Effector memory CD4-positive, alpha-beta T cell (primary cell): ENCODE measurements at regions not wholly inside any gene's neighbourhood (a gene's known extent, or its start where the extent isn't known, plus 50 kb on each side); places are given as distances from the start of the nearest gene placed in this dataset.

Source experiments
- DNase-seq, 3 donors: peaks; one replicate each; pipeline ENCODE4 v3.0.0-alpha.2; 2020
- H3K27ac ChIP-seq: 2 replicates; pipeline ENCODE4 v1.7.0; 2013; ENCODE audit warnings: mild to moderate bottlenecking, low read length, moderate library complexity; ENCODE audit not compliant: insufficient read depth, poor library complexity, severe bottlenecking
- H3K27me3 ChIP-seq: replicated peaks from 2 replicates; pipeline ENCODE4 v1.7.0; 2013; ENCODE audit warnings: mild to moderate bottlenecking, low read length; ENCODE audit not compliant: insufficient read depth, control insufficient read depth, poor library complexity, severe bottlenecking
- H3K36me3 ChIP-seq: 2 replicates; pipeline ENCODE4 v1.7.0; 2013; ENCODE audit warnings: mild to moderate bottlenecking, low read length, moderate library complexity; ENCODE audit not compliant: control insufficient read depth, insufficient read depth
- H3K4me1 ChIP-seq: 2 replicates; pipeline ENCODE4 v1.7.0; 2013; ENCODE audit warnings: low read length, mild to moderate bottlenecking; ENCODE audit not compliant: control insufficient read depth, insufficient read depth, poor library complexity, severe bottlenecking
- H3K4me3 ChIP-seq: 2 replicates; pipeline ENCODE4 v1.7.0; 2013; ENCODE audit warnings: low read length, low read depth, mild to moderate bottlenecking; ENCODE audit not compliant: insufficient read depth, poor library complexity, severe bottlenecking
- H3K9me3 ChIP-seq: 2 replicates; pipeline ENCODE4 v1.7.0; 2013; ENCODE audit warnings: mild to moderate bottlenecking, low read length, moderate library complexity; ENCODE audit not compliant: control insufficient read depth

- Histone ChIP-seq H3K27ac (no peak overlapping the region), H3K9me3 (no peaks in the 10 kb centered on the region), H3K27me3 (no peaks in the 10 kb centered on the region), H3K4me3 (no peak overlapping the region), H3K4me1 (no peaks in the 10 kb centered on the region), H3K36me3 (no peaks in the 10 kb centered on the region)
- no peak for DNase-seq
Measured at GRCh38 chrY:7467796-7468520, 556.4 kb upstream of the AMELY start.

DNA sequence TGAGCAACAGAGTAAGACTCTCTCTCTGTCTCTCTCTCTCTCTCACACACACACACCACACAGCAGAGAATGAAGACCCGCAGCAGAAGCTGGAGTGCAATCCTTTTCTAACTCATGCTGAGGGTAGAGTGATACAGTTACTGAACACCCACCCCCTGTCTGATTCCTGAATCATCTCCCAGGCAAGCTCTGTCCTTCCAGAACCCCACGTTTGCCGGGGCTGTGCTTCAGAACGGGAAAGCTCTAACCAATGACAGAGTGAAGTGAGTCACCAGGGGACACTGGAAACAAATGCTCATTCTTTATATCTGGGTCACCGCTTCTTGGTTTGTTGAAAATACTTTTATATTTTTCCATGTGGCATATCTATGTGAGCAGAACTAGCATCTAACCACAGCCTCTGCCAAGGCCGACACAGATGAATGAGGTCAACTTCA, 553.7 kb upstream of the AMELY start:
- Histone ChIP-seq H3K36me3 (no peaks in the 10 kb centered on the region), H3K27ac (no peak overlapping the region), H3K4me1 (no peaks in the 10 kb centered on the region), H3K4me3 (no peak overlapping the region), H3K27me3 (no peaks in the 10 kb centered on the region), H3K9me3 (no peaks in the 10 kb centered on the region)
- DNase-seq, result no peak

DNA sequence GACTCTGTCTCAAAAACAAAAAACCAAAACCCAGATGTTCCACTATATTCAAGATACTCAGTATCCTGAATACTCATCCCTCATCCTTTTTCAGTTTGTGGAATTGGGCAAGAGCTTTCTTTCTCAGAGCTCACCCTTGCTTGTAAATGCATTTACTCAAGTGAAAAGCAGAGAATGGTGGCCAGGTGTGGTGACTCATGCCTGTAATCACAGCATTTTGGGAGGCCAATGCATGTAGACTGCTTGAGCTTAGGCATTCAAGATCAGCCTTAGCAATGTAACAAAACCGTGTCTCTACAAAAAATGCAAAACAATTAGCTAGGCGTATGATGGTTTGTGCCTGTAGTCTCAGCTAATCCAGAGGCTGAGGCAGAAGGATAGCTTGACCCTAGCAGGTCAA, 553.2 kb upstream of the AMELY start:
- H3K4me3 ChIP-seq, result no peak overlapping the region
- no peaks in the 10 kb centered on the region for H3K27me3 ChIP-seq
- no peaks in the 10 kb centered on the region for H3K36me3 ChIP-seq
- H3K27ac ChIP-seq, result no peak overlapping the region
- no peaks in the 10 kb centered on the region for H3K4me1 ChIP-seq
- no peak for DNase-seq
- H3K9me3 ChIP-seq, result no peaks in the 10 kb centered on the region

DNA sequence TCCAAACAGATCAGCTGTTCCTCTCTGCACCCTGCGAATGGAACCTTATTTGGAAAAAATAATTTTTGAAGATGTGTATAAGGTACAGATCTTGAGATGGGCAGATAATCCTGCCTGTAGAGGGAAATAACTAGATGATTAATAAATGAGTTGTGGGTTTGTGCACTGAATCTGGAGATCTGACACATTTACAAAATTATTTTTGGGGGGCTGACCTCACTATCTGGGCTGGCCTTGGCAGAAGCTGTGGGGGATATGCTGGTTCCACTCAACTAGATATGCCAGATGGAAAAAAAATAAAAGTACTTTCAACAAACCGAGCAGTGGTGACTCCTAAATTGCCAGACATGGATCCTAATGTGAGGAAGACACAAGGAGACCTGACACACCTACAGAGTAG, 552.2 kb upstream of the AMELY start:
- no peaks in the 10 kb centered on the region for H3K27me3 ChIP-seq
- no peak overlapping the region for H3K4me3 ChIP-seq
- no peaks in the 10 kb centered on the region for H3K4me1 ChIP-seq
- DNase-seq, result no peak
- H3K36me3 ChIP-seq, result no peaks in the 10 kb centered on the region
- no peak overlapping the region for H3K27ac ChIP-seq
- no peaks in the 10 kb centered on the region for H3K9me3 ChIP-seq

DNA sequence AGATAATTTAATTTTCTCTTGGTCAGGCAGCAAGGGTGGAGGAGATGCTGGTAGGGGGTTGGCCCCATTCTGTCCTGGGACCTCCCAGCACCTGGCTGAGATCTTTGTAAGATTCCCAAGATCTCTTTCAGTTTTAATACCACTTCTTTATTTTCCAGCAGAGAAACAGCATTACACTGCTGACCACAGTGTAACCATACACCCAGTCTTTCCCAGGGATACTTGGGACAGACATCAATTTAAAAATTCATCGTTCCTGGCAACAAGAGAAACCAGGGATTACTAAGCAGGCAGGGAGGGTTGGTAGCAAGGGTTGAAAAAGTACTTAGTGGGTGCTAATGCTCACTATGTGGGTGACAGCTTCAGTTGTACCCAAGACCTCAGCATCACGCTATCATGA, 551.6 kb upstream of the AMELY start:
- Histone ChIP-seq H3K27me3 (no peaks in the 10 kb centered on the region), H3K9me3 (no peaks in the 10 kb centered on the region), H3K4me3 (no peak overlapping the region), H3K4me1 (no peaks in the 10 kb centered on the region), H3K36me3 (no peaks in the 10 kb centered on the region), H3K27ac (no peak overlapping the region)
- DNase-seq, result no peak

- DNase-seq, result no peak
- no peak overlapping the region for H3K4me3 ChIP-seq
- H3K4me1 ChIP-seq, result no peaks in the 10 kb centered on the region
- H3K27me3 ChIP-seq, result no peaks in the 10 kb centered on the region
- no peaks in the 10 kb centered on the region for H3K9me3 ChIP-seq
- H3K27ac ChIP-seq, result no peak overlapping the region
- H3K36me3 ChIP-seq, result no peaks in the 10 kb centered on the region
Measured at GRCh38 chrY:7462657-7463056, 551.1 kb upstream of the AMELY start.

- Histone ChIP-seq H3K27me3 (no peaks in the 10 kb centered on the region), H3K27ac (no peak overlapping the region), H3K9me3 (no peaks in the 10 kb centered on the region), H3K4me1 (no peaks in the 10 kb centered on the region), H3K4me3 (no peak overlapping the region), H3K36me3 (no peaks in the 10 kb centered on the region)
- no peak for DNase-seq
Measured at GRCh38 chrY:7461873-7462525, 550.4 kb upstream of the AMELY start.

DNA sequence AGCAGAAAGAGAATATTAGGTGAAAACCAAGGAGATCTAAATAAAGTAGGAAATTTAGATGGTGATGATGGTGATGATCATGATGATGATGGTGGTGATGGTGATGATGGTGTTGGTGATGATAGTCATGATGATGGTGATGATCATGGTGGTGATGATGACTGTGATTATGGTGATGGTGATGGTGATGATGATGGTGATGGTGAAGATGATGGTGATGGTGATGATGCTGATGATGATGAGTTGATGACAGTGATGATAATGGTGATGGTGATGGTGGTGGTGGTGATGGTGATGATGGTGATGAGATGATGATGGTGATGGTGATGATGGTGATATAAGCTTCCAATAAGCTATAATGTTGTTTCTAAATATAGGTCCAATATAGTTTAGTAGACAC, 548.2 kb upstream of the AMELY start:
- Histone ChIP-seq H3K27me3 (no peaks in the 10 kb centered on the region), H3K4me3 (no peak overlapping the region), H3K4me1 (no peaks in the 10 kb centered on the region), H3K27ac (no peak overlapping the region), H3K36me3 (no peaks in the 10 kb centered on the region), H3K9me3 (no peaks in the 10 kb centered on the region)
- DNase-seq, result no peak

- Histone ChIP-seq H3K27me3 (no peaks in the 10 kb centered on the region), H3K4me1 (no peaks in the 10 kb centered on the region), H3K9me3 (no peaks in the 10 kb centered on the region), H3K36me3 (no peaks in the 10 kb centered on the region), H3K27ac (no peak overlapping the region), H3K4me3 (no peak overlapping the region)
- DNase-seq, result no peak
Measured at GRCh38 chrY:7458301-7459078, 546.9 kb upstream of the AMELY start.
